GM12873 (cell line): ENCODE measurements at regions not wholly inside any gene's neighbourhood (a gene's known extent, or its start where the extent isn't known, plus 50 kb on each side); places are given as distances from the start of the nearest gene placed in this dataset.

ENCODE experiments used
- CTCF ChIP-seq: IDR thresholded peaks from 2 replicates; pipeline ENCODE4 v1.5.1; 2012; ENCODE audit warnings: low read depth, mild to moderate bottlenecking, moderate library complexity, low read length, control low read depth; ENCODE audit not compliant: insufficient read depth; ENCODE audit errors: missing control alignments

DNA sequence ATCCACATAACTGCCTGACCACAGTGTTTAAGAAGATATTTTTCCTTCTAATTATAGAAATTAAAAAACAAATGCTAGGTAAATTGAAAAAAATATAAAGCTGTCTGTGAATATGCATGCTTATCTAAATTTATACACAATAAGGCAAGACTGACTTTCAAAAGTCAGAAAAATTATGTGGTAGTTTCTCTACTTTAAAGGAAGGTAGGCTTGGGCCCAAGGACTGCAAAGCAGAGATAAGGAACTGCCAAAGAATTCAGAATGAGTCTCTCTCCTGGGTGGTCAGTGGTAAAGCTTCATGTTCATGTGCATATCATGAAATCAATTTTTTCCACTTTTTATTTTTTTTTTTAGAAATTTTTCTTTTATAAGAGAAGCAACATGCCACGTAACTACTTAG, 998.6 kb downstream of the REEP3 start:
- no peak for TF ChIP-seq CTCF

DNA sequence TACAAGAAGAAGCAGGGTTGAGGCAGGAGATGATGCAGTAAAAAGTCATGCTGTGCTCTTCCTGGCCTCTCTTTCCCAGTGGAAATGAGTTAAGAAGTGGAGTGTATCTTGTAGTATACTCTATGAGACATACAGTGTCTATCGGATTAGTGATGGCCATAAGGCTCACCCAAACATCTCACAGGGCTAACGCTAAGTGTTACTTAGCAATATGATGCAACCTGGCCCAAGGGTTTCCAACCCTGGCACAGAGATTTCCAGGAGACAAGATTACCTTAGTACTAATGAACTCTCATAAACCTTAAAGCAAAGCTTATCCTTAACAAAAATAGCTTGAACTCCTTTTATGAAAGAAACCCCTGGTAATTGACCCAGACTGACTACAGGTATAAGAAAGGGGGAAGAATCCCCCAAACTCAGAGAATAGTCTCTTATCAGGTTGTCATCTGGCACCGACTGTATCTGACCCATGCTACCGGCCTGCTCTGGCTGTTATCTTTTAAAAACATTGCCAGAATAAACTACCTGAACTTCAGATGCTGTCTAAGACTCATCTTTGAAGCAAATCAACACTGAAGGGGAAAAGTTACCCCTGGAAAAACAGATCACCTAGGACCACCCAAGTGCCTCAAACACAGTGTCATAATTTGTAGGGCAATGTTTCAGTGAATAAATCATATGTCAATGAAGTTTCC, 1002.0 kb downstream of the REEP3 start:
- TF ChIP-seq CTCF = no peak

GRCh38 chr10:64528294-64529002, 1007.2 kb downstream of the REEP3 start:
- no peak for TF ChIP-seq CTCF

DNA sequence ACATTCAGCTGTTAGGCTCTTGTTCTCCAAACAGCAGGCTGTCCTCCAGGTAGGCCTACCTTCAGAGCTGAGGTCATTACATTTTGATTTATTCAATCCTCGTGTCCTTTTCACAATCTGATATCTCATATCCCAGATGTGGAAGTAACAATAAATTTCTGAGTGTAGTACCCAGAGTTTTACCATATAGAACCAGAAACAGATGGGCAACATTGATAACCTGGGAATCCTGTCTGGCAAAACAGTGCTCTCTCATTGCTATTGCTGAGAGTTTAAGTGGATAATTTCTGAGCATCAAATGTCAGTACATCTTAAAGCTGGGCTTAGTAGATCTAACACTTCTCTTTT, 1007.8 kb downstream of the REEP3 start:
- TF ChIP-seq CTCF = no peak

- no peak for TF ChIP-seq CTCF
These were observed 1013.4 kb downstream of the REEP3 start for GRCh38 chr10:64534616-64535015.

DNA sequence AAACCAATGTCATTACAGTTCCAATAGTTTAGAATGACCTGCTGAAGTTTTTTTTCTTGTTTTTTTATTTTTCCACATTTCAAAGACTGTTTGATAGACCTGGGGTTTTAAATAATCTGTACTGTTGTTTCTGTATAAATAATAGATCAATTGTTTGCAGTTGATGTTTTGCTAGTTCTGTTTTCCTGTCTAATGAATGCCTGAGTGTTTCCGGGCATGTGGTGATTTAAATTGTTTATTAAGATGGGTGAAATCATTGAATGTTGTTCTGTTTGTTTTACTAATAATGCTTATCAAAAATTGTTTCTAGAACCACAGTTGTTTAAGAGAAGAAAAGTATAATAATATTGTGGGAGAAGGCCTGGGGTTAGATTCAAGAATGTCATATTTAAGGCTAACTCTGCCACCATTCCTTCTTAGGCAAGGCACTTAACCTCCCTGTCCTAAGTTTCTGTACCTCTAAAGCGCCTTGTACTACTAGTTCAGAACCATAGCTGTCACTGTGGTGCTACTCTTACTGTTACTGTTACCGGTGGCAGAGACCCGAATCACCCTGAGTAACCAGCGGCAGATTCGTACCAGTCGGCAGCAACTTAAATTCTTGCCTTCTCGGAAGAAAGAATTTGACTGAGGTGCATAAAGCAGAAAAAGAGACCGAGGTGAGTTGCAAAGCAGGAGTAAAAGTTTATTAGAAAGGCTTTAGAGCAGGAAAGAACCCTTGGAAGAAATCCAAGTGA, 1014.1 kb downstream of the REEP3 start:
- TF ChIP-seq CTCF = no peak

- TF ChIP-seq CTCF = no peak
These were observed 1015.9 kb downstream of the REEP3 start for GRCh38 chr10:64537112-64537511.
